Chondrocyte (in vitro differentiated cells): ENCODE measurements at regions not wholly inside any gene's neighbourhood (a gene's known extent, or its start where the extent isn't known, plus 50 kb on each side); places are given as distances from the start of the nearest gene placed in this dataset.

Experiments
- DNase-seq: peaks from one replicate; pipeline ENCODE4 v3.0.0; 2021; ENCODE audit warnings: mixed read lengths, low spot score
- H3K27ac Mint-ChIP-seq: one replicate; pipeline ENCODE4 v1.8.0; 2021; ENCODE audit warnings: mild to moderate bottlenecking, moderate library complexity, mixed read lengths; ENCODE audit not compliant: unreplicated experiment
- H3K27me3 Mint-ChIP-seq: 2 replicates; pipeline ENCODE4 v1.8.0; 2021; ENCODE audit warnings: low read depth, mixed read lengths
- H3K36me3 Mint-ChIP-seq: 2 replicates; pipeline ENCODE4 v1.8.0; 2021; ENCODE audit warnings: low read depth, mixed read lengths
- H3K4me1 Mint-ChIP-seq: 2 replicates; pipeline ENCODE4 v1.8.0; 2021; ENCODE audit warnings: low read depth, mild to moderate bottlenecking, mixed read lengths
- H3K4me3 Mint-ChIP-seq: one replicate; pipeline ENCODE4 v1.8.0; 2021; ENCODE audit warnings: mild to moderate bottlenecking, moderate library complexity, mixed read lengths; ENCODE audit not compliant: unreplicated experiment
- H3K9me3 Mint-ChIP-seq: 2 replicates; pipeline ENCODE4 v1.8.0; 2021; ENCODE audit warnings: low read depth, mixed read lengths
- CTCF ChIP-seq: fragments of 200-600 bp; sonication (generic); IDR thresholded peaks from 2 replicates; pipeline ENCODE4 v1.5.0; 2021; ENCODE audit warnings: antibody characterized with exemption, mild to moderate bottlenecking, moderate library complexity

GRCh38 chr14:85799668-85800067 lies 269.7 kb downstream of the FLRT2 start:
- TF ChIP-seq CTCF: no peak
- Mint-ChIP-seq H3K9me3 (peaks cover 9% of the 10 kb centered on the region), H3K27ac (no peak overlapping the region), H3K4me3 (no peak overlapping the region), H3K36me3 (no peaks in the 10 kb centered on the region), H3K4me1 (no peaks in the 10 kb centered on the region), H3K27me3 (peaks cover 2% of the 10 kb centered on the region)
- DNase-seq: no peak

DNA sequence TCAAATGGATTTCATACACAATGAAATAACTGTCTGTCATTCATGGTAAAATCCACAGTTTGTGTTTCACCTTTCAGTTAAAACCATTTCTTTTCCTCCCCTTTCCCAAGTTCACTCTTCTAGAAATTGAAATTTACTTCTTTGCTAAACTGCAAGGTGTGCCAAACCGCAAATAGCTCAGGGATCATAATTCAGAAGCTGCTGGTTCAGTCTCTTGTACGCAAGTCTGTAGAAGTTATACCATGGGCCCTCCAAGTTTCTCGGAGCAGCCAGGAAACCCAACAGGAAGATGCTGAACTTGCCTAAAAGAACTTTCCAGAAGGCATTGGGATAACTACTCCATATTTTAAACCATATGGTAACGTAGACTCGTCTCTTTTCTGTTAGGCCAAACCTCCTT lies 268.9 kb downstream of the FLRT2 start:
- no peak for TF ChIP-seq CTCF
- H3K4me3 Mint-ChIP-seq: no peak overlapping the region
- peaks cover 2% of the 10 kb centered on the region for H3K27me3 Mint-ChIP-seq
- H3K4me1 Mint-ChIP-seq: no peaks in the 10 kb centered on the region
- H3K36me3 Mint-ChIP-seq: no peaks in the 10 kb centered on the region
- H3K9me3 Mint-ChIP-seq: peaks cover 2% of the 10 kb centered on the region
- DNase-seq: no peak
- H3K27ac Mint-ChIP-seq: no peak overlapping the region

DNA sequence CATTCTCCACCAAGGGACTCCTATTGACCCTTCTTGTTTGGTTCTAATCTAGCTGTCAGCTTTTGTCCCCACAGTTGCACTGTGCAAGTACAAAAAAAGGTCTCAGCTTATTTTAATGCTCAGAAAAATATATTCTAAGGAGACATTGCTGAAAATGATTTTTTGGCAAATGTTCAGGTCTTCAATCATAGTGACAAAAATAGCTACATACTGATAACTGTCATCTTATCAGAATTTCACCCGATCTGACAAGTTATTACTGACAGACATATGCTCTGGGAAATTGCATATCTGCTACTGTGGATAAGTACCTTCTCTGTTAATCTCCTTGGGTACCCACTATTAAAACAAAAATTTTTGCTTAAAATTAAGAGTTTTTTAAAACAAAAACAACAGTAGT lies 263.6 kb downstream of the FLRT2 start:
- no peak overlapping the region for H3K4me3 Mint-ChIP-seq
- TF ChIP-seq CTCF: no peak
- no peak for DNase-seq
- H3K9me3 Mint-ChIP-seq: no peaks in the 10 kb centered on the region
- peaks cover 2% of the 10 kb centered on the region for H3K27me3 Mint-ChIP-seq
- no peaks in the 10 kb centered on the region for H3K36me3 Mint-ChIP-seq
- no peak overlapping the region for H3K27ac Mint-ChIP-seq
- H3K4me1 Mint-ChIP-seq: peaks cover 1% of the 10 kb centered on the region

DNA sequence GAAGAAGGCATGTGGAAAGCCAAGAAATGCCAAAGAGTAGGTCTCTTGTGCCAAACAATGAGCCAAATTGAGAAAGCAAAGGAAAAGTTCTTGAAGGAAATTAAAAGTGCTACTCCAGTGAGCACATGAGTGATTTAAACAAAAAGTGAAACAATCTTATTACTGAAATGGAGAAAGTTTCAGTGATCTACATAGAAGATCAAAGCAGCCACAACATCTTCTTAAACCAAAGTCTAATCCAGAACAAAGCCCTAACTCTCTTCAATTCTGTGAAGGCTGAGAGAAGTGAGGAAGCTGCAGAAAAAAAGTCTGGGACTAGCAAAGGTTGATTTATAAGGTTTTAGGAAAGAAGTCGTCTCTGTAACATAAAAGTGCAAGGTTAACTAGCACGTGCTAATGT lies 259.6 kb downstream of the FLRT2 start:
- TF ChIP-seq CTCF: no peak
- no peak overlapping the region for H3K27ac Mint-ChIP-seq

GRCh38 chr14:85788470-85789233 lies 258.7 kb downstream of the FLRT2 start:
- no peaks in the 10 kb centered on the region for H3K27me3 Mint-ChIP-seq
- DNase-seq: no peak
- peaks cover 15% of the 10 kb centered on the region for H3K4me1 Mint-ChIP-seq
- H3K36me3 Mint-ChIP-seq: no peaks in the 10 kb centered on the region
- H3K27ac Mint-ChIP-seq: no peak overlapping the region
- TF ChIP-seq CTCF: no peak
- H3K4me3 Mint-ChIP-seq: no peak overlapping the region
- no peaks in the 10 kb centered on the region for H3K9me3 Mint-ChIP-seq

More for the DNA sequence above, 259.6 kb downstream of the FLRT2 start:
- Mint-ChIP-seq H3K4me1 (peaks cover 12% of the 10 kb centered on the region), H3K4me3 (no peak overlapping the region), H3K27me3 (no peaks in the 10 kb centered on the region), H3K36me3 (no peaks in the 10 kb centered on the region), H3K9me3 (no peaks in the 10 kb centered on the region)
- DNase-seq: no peak
